Amygdala (tissue), 56 donors: ENCODE measurements at regions not wholly inside any gene's neighbourhood (a gene's known extent, or its start where the extent isn't known, plus 50 kb on each side); places are given as distances from the start of the nearest gene placed in this dataset.

ENCODE experiments used
- DNase-seq, 56 donors: peaks; one replicate each; lab custom pipeline; 2025; lab: John Stamatoyannopoulos, UW

DNA sequence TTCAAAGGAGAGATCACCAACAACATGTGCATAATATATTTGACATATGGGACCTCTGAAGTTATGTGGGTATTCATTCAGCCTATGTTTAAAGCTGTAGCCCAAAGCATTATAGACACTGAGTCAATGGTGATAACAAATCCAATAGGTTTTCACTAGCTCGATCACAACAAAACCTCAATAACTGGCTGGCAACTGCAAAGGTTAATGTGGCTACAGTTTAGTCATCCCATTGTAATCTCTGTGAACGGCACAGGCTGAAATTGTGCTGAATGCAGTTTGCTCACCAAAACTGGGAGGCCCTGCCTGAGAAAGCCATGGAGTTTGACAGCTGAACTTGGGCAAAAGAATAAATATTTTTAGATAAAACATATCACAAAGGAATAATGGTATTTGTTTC is 152.4 kb upstream of the ADO start:
- no peak for DNase-seq

DNA sequence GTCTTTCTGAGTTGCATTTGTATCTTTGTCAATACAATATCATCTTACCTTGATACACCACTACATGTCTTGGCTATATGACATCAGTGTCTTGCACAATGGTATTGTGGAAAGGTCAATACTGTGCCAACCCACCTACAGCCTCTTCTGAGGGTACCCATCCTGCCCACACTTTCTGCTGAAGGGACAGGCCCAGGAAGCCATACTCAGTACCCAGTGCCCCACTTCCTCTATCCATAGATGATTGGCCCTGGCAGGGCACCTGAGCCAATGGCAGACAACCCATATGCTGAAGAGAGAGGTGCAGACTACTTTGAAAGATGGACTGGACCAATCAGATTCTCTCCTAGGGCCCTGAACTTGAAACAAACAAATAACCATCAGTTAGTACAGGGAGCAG is 152.0 kb upstream of the ADO start:
- DNase-seq, result no peak

DNA sequence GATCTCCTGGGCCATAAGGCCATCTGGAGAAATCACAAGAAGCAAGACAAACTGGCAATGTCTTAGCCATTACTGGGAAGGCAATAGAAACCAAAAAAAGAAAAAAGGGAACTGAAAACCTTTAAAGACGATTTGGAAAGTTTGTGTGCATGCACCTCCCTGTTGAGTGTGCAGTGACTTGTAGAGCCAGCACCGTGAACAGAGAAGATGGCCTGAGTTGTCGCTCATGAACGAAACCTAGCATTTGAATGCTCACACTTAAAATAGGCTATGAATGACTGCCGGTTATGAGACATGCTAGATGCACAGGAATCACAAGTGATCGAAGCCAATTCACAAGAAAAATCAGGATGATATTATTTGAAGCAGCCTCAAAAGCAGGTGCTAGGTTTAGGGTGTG is 151.3 kb upstream of the ADO start:
- DNase-seq, result no peak

DNA sequence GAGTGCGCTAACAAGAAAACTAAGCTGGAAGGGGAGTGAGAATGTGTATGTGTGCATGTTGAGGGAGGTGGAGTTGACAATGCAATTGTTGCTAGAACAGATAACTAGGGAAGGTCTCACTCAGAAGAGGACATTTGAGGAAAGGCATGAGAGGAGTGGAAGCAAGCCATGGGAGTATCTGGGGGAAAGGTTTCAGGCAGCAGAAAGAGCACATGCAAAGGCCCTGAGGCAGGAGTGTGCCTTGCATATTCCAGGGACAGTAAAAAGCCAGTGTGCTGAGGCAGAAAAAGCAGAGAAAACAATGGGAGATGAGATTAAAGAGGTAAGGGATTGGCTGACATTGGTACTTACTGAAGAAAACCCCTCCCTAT is 149.6 kb upstream of the ADO start:
- DNase-seq, result no peak

DNA sequence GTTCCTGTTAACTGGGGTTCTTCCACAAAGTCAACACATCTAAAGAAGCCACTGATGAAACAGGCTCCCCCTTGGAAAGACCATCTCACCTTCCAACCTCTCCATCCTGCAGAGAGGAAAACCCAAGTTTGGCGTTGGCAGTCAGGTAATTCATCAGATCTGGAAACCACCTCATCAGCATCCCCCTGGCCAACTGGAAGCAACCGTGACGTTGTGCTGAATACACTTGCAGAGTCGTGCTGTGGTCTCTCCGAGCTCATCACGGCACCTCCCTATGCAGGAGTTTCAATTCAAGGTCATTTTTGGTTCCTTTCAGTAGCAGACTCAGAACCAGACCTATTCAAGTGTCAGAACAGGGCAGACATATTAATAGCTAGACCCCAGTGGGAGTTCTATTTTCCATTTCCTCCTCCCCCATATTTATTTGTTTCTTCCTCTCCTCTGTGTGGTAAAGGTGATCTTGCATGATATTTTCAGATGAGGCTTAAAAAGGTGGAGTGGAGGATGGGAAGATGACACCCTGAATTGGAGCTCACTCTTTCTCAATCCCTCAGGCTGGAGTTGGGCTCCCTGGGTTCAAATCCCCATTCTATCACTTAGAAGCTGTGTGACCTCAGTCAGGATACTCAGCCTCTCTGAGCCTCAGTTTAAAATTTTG is 149.1 kb upstream of the ADO start:
- DNase-seq, result no peak

DNA sequence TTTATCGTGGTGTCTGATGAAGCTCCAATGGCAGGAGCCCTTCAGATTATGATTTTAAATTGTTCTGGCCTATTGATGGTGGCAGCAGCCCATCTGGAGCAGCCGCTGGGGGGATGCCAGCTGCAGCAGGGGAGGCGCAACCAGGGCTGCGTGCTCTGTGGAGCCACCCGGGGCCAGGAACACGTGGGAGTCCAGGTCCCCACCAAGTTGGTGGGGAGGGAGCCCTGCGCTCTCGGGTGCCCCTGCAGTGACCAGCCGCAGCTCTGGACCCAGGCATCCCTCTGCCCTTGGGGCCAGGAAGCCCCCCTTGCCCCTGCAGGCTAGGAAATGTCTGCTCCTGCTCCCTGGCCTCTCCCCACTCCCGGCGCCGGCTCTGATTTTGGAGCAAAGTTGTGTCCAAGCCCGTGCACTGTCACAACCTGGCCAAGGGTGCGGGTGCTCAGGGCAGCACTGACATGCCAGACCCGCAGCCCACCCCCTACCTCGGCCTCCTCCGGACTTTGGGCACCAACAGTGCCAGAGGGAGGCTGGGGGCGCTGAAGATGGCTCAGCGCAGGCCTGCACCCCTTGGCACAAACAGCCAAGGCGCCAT is 147.2 kb upstream of the ADO start:
- no peak for DNase-seq

DNA sequence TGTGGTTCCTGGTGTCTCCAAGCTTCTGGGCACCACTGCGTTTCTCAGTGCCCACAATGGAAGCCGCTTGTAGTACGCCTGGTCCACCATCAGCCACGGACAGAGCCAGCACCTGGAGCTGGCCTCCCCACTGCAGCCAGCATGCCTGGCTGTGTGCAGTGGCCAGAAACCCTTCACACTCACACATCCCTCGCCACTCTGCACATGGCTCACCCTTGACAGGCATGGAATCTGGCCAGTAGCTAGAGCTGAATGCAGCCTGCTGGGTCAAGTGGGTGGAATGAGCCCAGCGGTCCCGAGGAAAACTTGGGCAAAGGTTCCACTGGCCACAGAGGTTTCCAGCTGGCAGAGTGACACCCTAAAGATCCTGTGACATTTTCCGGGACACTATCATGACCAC is 146.0 kb upstream of the ADO start:
- no peak for DNase-seq

DNA sequence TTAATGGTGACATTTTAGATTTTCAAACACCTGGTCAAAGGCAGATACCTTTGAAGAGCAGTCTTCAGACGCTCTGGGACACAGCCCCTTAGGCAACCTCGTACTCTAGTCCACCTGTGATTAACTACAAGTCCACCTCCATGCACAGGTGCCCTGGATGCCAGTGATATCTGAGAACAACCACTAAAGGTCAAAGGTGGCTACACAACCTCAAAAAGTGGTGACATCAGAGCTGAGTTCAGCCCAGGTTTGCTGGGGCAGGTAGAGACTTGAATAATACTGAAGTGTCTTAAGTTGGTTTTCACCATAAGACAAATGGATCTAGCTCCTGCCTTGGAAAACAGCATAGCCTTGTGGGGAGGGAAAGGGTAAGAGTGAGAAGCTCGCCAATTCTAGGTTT is 143.4 kb upstream of the ADO start:
- DNase-seq, result no peak

DNA sequence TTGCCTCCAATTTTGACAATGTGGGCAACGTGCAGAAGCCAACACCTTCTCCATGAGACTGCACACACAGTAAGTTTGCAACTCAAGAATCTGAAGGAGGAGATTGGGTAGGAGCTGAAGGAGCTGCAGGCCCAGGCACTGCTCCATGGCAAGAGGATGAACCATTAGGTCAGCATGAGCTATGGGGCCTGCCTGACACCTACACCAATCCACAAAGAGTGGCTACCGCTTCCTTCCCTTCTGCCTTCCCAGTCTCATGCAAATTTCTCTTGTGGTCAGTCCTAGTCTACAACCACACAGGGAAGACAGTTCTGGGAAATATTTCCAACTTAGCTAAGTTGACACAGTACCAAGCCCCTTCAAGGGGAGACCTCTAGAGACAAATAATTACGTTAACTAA is 142.0 kb upstream of the ADO start:
- DNase-seq, result no peak

DNA sequence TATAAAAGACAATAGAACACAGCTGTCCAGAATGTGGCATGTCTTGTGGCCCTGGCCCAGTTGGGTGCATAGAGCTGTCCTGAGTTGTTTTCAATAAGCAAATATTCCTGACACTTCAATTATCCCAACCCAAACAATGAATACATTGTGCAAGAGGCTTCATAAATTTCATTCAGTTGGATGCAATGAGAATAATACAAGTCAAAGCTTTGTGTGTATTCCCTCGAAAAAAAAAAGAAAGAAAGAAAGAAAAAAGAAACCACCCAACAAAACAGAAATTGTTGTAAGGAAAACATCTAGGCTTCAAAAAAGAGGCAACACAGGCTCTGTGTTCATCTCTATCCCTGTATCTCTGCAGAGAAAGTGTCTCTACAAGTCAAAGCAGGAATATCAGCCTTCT is 138.7 kb upstream of the ADO start:
- peak in 4 of 56 donors; percentile 3 to 10 (median 4) for DNase-seq

DNA sequence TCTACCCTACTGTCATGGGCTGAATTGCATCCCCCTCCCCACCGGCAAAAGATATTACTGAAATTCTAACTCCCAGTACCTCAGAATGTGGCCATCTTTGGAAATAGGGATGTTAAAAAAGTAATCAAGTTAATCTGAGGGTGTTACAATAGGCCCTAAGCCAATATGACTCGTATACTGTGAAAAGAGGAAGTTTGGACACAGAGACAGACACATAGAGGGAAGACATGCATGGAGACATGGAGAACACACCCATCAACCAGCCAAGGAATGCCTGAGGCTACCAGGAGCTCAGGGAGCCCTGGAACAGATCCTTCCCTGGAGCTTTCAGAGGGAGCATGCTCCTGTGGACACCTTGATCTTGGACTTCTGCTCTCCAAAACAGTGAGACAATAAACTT is 138.2 kb upstream of the ADO start:
- no peak for DNase-seq

DNA sequence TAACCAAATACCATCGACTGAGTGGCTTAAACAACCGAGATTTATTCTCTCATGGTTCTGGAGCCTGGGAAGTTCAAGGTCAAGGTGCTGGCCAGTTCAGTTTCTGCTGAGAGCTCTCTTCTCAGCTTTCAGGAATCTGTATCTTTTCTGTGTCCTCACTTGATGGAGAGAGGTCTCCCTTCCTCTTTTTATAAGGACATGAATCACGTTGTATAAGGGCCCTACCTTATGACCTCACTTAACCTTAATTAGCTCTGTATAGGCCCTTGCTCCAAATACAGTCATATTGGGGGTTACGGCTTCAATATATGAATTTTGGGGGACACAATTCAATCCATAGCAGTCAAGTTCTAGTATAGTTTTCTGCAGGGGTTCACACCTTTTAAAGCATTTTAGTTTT is 135.2 kb upstream of the ADO start:
- DNase-seq, result no peak

DNA sequence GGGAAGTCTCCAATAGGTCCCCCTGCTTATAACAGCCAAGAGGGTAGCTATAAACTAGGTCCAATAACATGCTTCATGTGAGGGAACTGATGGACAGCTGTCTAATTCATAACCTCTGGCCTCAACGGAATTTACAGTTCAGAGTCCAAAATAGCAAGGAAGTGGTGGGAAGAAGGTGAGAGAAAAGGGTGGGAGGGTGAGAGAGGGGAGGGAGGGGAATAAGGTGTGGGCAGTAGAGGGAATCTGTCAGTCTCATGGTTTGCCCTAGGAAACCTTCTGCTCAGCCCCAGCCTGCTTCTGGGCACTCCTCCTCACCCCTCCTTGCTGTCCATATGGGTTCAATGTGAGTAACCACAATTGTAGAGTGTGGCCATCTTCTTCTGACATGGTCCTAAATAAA is 133.4 kb upstream of the ADO start:
- no peak for DNase-seq

DNA sequence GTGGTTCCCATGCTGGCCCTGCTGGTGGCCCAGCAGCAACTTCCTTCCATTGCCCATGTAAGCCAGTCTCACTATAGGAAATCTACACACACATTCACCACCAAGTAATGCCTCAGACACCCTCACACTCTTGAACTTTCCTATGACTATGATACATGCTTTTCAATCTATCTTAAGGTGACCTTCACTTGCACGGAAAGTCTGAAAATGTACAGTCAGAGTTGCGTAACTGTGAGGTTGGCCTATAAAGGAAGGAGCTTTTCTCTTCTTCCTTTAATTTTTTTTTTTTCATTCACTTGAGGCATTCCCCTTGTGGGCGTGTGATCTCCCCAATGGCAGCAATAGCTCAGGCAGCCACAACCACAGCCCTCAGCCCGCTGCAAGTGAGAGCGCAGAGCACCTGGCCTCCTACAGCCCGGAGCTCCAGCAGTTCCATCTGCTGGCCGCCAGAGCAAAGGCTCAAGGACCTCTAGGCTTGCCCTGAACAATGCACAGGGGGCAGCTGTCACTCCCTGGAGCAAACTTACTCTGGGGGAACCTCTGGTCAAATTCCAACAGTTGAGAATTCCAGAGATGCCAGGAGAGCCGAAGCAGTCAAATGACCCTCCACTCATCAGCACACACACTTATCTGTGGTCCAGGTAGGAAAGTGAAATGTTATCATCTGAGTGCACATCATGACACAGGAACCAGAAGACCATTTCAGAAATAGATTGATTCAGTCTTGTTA is 123.1 kb upstream of the ADO start:
- DNase-seq, result no peak

DNA sequence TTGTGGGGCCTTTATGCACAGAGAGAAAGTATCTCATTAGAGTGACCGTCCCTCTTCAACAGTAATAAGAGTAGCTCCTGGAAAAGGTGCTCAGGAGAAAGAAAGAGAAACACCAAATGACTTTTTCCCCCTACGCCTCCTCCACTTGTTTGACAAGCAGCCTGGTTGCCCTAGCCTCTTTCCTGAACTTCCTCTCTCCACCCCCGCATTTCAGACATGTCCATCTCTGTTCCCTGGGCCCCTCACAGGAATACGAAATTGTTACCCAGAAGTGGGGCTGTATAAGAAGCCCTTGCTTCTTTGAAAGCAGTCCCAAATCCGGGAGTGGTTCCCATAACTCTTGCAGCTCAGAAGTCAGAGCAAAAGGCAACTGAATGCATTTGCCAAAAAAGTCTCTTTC is 119.6 kb upstream of the ADO start:
- no peak for DNase-seq

DNA sequence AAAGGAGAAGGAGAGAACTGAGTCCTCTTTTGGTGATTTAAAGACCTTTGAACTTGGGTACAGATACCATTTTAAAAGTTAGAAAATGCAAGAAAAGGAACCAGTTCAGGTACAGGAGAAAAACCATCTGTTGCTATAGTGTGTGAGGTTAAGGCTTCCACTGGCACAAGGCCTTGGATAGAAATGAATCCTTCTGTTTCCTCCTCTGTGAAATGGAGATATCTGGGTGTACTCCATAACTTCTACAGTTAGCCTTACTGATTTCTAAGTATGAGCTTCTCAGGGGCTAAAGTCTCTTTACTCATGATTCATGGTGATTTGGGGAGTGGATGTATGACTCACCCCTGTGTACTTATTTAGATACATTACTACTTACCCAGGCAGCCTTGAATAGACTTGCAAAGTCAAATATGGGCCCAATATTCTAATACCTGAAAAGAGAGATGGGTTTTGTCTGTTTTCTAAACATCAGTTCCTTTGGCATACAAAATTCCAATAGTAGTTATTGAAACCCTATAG is 117.2 kb upstream of the ADO start:
- no peak for DNase-seq

DNA sequence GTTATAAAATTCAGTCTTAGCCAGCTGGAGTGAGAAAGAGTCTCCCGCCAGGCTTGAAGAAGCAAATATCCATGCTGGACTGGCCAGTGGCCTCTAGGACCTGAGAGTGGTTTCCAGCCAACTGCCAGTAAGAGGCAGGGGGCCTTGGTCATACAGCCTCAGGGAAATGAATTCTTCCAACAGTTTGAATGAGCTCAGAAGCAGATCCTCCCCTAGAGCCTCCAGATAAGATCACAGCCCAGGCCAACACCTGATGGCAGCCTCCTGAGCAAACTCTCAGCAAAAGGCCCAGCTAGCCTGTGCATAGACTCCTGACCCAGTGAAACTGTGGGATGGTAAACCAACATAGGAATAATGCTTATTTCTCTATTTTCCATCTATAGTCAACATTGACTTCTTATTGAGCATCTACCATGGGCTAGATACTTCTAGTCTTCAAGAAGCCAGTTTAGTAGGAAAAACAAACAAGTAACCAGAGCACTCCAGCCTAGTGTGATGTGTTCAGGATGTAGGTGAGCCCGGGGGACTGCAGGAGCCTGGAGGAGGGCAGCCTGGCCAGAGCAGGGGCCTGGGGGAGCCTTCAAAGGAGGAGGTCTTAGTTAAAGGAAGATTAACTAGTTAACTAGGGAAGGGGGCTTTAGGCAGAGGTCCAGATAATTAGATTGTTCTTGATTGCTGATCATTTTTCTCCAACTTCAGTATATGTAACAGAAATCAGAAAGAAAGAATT is 115.4 kb upstream of the ADO start:
- no peak for DNase-seq

DNA sequence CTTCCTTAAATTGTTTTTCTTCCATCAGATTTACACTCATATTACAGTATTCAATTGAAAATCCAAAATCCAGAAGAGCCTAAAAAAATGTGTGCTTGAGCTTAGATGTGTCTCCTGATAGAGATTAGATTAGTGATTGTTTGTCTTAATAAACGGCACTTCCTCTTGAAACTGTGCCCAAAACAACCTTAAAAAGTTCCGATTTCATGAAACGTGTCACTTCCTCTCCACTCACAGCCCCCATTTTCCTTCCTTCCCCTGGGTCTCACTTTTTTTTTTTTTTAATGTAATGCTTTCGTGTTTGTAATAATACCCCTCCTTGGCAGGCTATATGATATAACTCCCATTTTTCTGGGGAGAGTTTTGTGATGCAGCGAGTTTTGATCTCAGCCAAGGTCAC is 114.8 kb upstream of the ADO start:
- DNase-seq, result no peak

DNA sequence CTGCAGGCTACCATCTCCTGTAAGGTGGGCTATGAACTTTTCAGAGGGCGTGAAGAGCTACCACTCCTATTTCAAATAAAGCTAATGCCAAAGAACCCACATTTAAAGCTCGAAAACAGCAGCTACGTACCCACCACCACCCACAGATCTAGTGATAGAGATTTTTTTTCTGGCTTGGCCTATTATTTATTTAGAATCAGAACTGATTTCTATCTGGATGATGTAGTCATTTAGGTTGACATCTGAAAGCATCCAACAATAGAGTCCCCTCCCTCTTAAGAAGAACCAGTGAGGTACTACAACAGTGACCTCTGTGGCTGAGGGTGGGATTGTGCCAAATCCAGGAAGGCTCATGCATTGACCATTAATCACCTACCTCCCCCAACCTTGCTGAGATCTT is 113.8 kb upstream of the ADO start:
- no peak for DNase-seq

DNA sequence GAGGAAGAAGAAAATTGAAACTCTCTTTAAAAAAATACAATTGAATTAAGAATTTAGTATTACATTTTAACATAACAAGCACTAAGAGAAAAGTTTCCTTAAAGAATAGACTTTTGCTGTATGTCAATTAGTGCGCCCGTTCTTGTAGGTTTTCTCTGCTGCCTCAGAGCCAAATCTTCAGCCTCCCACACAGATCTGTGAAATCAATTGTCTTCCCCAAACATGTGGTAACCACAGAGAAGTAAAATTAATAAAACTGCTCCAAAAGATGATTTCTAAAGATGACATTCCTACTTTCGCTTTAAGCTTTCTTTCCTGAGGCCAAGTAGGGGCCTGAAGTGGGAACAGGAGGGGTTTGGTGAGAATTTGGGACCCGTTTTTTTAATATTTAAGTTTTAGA is 113.2 kb upstream of the ADO start:
- DNase-seq, result no peak

DNA sequence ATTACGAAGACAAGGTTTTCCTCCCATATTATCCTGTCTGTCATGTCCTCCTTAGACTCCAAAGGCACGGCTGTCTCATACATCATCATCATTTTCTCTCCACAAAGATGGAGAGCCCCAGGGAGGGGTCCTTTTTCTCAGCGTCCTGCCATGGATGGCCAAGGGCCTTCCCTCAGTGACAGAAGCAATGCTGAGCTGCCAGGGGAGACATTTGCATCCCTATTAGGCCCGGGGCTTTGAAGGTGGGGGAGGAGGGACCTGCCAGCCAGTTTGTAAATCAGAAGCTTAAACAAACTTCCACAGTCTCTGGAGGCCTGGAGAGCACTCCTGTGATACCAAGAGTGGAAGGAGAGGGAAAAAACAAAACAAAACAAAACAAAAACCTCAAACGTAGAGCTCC is 112.4 kb upstream of the ADO start:
- DNase-seq, result no peak
